H9 (cell line): ENCODE measurements at regions not wholly inside any gene's neighbourhood (a gene's known extent, or its start where the extent isn't known, plus 50 kb on each side); places are given as distances from the start of the nearest gene placed in this dataset.

Source experiments
- DNase-seq: peaks from one replicate; pipeline ENCODE4 v3.0.0-alpha.2; 2017
- H2AFZ ChIP-seq: one replicate; pipeline ENCODE4 v1.6.1; 2013; ENCODE audit warnings: mild to moderate bottlenecking, low read length, control low read depth, moderate library complexity
- H2AK5ac ChIP-seq: 2 replicates; pipeline ENCODE4 v1.6.1; 2013; ENCODE audit warnings: low read length, control low read depth, mixed read lengths; ENCODE audit not compliant: insufficient read length
- H2BK120ac ChIP-seq: one replicate; pipeline ENCODE4 v1.6.1; 2013; ENCODE audit warnings: low read depth, mild to moderate bottlenecking, low read length, control low read depth, inconsistent platforms; ENCODE audit not compliant: poor library complexity, severe bottlenecking
- H2BK12ac ChIP-seq: 2 replicates; pipeline ENCODE4 v1.6.1; 2013; ENCODE audit warnings: low read length, control low read depth, mixed read lengths, low read depth; ENCODE audit not compliant: insufficient read length
- H2BK15ac ChIP-seq: 2 replicates; pipeline ENCODE4 v1.6.1; 2013; ENCODE audit warnings: low read depth, low read length, control low read depth
- H2BK20ac ChIP-seq: one replicate; pipeline ENCODE4 v1.6.1; 2013; ENCODE audit warnings: low read depth, mild to moderate bottlenecking, low read length, control low read depth, inconsistent platforms; ENCODE audit not compliant: poor library complexity, severe bottlenecking
- H2BK5ac ChIP-seq: 2 replicates; pipeline ENCODE4 v1.6.1; 2013; ENCODE audit warnings: low read length, control low read depth, mixed read lengths; ENCODE audit not compliant: insufficient read length
- H3K14ac ChIP-seq: 2 replicates; pipeline ENCODE4 v1.6.1; 2013; ENCODE audit warnings: low read length, control low read depth; ENCODE audit not compliant: insufficient read depth
- H3K18ac ChIP-seq: 2 replicates; pipeline ENCODE4 v1.6.1; 2013; ENCODE audit warnings: low read depth, mild to moderate bottlenecking, mixed read lengths, low read length, control low read depth; ENCODE audit not compliant: insufficient read length
- H3K23ac ChIP-seq: 2 replicates; pipeline ENCODE4 v1.6.1; 2013; ENCODE audit warnings: low read length, control low read depth, mixed read lengths, low read depth; ENCODE audit not compliant: insufficient read length
- H3K23me2 ChIP-seq: 2 replicates; pipeline ENCODE4 v1.6.1; 2013; ENCODE audit warnings: low read depth, mild to moderate bottlenecking, mixed read lengths, low read length, control low read depth; ENCODE audit not compliant: insufficient read length, poor library complexity, severe bottlenecking
- H3K27ac ChIP-seq: 2 replicates; pipeline ENCODE4 v1.5.1; 2013; ENCODE audit warnings: low read length, control low read depth, mixed read lengths, low read depth; ENCODE audit not compliant: insufficient read length
- H3K27me3 ChIP-seq: 2 replicates; pipeline ENCODE4 v1.6.1; 2013; ENCODE audit warnings: low read length, control low read depth, inconsistent platforms; ENCODE audit not compliant: insufficient read depth
- H3K4ac ChIP-seq: 2 replicates; pipeline ENCODE4 v1.6.1; 2013; ENCODE audit warnings: low read depth, mild to moderate bottlenecking, control low read depth, inconsistent platforms, low read length, moderate library complexity
- H3K4me1 ChIP-seq: 2 replicates; pipeline ENCODE4 v1.6.1; 2013; ENCODE audit warnings: low read length, control low read depth, inconsistent platforms; ENCODE audit not compliant: insufficient read depth
- H3K4me2 ChIP-seq: 2 replicates; pipeline ENCODE4 v1.6.1; 2013; ENCODE audit warnings: low read length, control low read depth, mixed read lengths; ENCODE audit not compliant: insufficient read length, insufficient read depth
- H3K56ac ChIP-seq: 2 replicates; pipeline ENCODE4 v1.6.1; 2013; ENCODE audit warnings: low read depth, mild to moderate bottlenecking, mixed read lengths, low read length, control low read depth; ENCODE audit not compliant: insufficient read length
- H3K79me1 ChIP-seq: 2 replicates; pipeline ENCODE4 v1.6.1; 2013; ENCODE audit warnings: low read depth, mild to moderate bottlenecking, moderate library complexity, low read length, control low read depth, inconsistent platforms; ENCODE audit not compliant: insufficient read depth, poor library complexity, severe bottlenecking
- H3K79me2 ChIP-seq: 2 replicates; pipeline ENCODE4 v1.6.1; 2013; ENCODE audit warnings: low read length, control low read depth, inconsistent platforms; ENCODE audit not compliant: insufficient read depth
- H3K9ac ChIP-seq: 2 replicates; pipeline ENCODE4 v1.6.1; 2013; ENCODE audit warnings: low read length, control low read depth, mixed read lengths; ENCODE audit not compliant: insufficient read length; ENCODE audit errors: extremely low read depth
- H3K9me3 ChIP-seq: one replicate; pipeline ENCODE4 v1.6.1; 2013; ENCODE audit warnings: low read depth, low read length, inconsistent platforms; ENCODE audit not compliant: control insufficient read depth
- H3T11ph ChIP-seq: one replicate; pipeline ENCODE4 v1.6.1; 2013; ENCODE audit warnings: mild to moderate bottlenecking, low read length, control low read depth, inconsistent platforms
- H4K20me1 ChIP-seq: one replicate; pipeline ENCODE4 v1.6.1; 2013; ENCODE audit not compliant: control insufficient read depth, insufficient read length, insufficient read depth
- H4K5ac ChIP-seq: 2 replicates; pipeline ENCODE4 v1.6.1; 2013; ENCODE audit warnings: low read depth, mild to moderate bottlenecking, mixed read lengths, low read length, control low read depth; ENCODE audit not compliant: insufficient read length
- H4K8ac ChIP-seq: replicated peaks from 2 replicates; pipeline ENCODE4 v1.6.1; 2013; ENCODE audit warnings: low read length, control low read depth, mixed read lengths, low read depth; ENCODE audit not compliant: insufficient read length
- H4K91ac ChIP-seq: 2 replicates; pipeline ENCODE4 v1.6.1; 2013; ENCODE audit warnings: low read depth, mild to moderate bottlenecking, moderate library complexity, mixed read lengths, low read length, control low read depth; ENCODE audit not compliant: insufficient read length
- H3K27ac Mint-ChIP-seq, 3 experiments: 2 replicates in 2 of 3; 3 replicates in 1 of 3; pipeline ENCODE4 v1.8.0; 2020 to 2021; ENCODE audit warnings: mixed read lengths in 3 of 3, mild to moderate bottlenecking in 1 of 3, moderate library complexity in 1 of 3
- H3K27me3 Mint-ChIP-seq: 2 replicates; pipeline ENCODE4 v1.8.0; 2021; ENCODE audit warnings: low read depth, mild to moderate bottlenecking, moderate library complexity, mixed read lengths
- H3K36me3 Mint-ChIP-seq, 3 experiments: 2 replicates in 2 of 3; 3 replicates in 1 of 3; pipeline ENCODE4 v1.8.0; 2020 to 2021; ENCODE audit warnings: low read depth in 3 of 3, mixed read lengths in 3 of 3; ENCODE audit not compliant: insufficient read depth in 1 of 3
- H3K4me1 Mint-ChIP-seq, 2 experiments: 2 replicates each; pipeline ENCODE4 v1.8.0; 2020; ENCODE audit warnings: mixed read lengths in 2 of 2
- H3K4me3 Mint-ChIP-seq, 2 experiments: 2 replicates in 1 of 2; 3 replicates in 1 of 2; pipeline ENCODE4 v1.8.0; 2020 to 2021; ENCODE audit warnings: mild to moderate bottlenecking in 2 of 2, mixed read lengths in 2 of 2, moderate library complexity in 1 of 2
- H3K9me3 Mint-ChIP-seq, 2 experiments: 2 replicates in 1 of 2; 3 replicates in 1 of 2; pipeline ENCODE4 v1.8.0; 2020; ENCODE audit warnings: mild to moderate bottlenecking in 2 of 2, mixed read lengths in 2 of 2, moderate library complexity in 1 of 2
- WGBS: extraction: QIAGEN DNeasy Blood & Tissue Kit; methylation state at CpG from one replicate; pipeline ENCODE4 v1.1.7; 2013; ENCODE audit warnings: missing lambda C conversion rate, low lambda C conversion rate, mixed read lengths; ENCODE audit not compliant: insufficient read length; ENCODE audit errors: extremely low coverage; 5-methylcytosine and 5-hydroxymethylcytosine counted together
- TF ChIP-seq, protein P1 (sequence below): fragments of 200-600 bp; sonication (generic); conservative IDR thresholded peaks from 3 replicates; pipeline ENCODE4 v1.8.0; 2021; ENCODE audit warnings: antibody characterized with exemption, mild to moderate bottlenecking

DNA sequence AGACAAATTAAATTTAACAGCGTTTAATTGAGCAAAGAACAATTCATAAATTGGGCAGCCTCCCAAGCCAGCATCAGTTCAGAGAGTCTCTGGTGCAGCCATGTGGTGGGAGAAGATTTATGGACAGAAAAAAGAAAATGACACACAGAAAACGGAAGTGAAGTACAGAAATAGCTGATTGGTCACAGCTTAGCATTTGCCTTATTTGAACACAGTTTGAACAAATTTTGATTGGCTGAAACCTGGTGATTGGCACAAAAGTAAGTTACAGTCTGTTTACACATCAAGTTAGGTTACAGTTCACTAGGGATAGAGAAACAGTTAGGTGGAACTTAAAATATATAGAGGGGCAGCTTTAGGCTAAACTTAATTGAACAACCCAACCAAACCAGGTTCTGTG, 720.1 kb downstream of the TYW1 start:
- Histone ChIP-seq H3T11ph (no peak overlapping the region), H3K4ac (no peak overlapping the region), H3K9ac (no peak overlapping the region), H2BK12ac (no peak overlapping the region), H3K18ac (no peak overlapping the region), H4K20me1 (no peaks in the 10 kb centered on the region), H2BK20ac (no peak overlapping the region), H2BK15ac (no peak overlapping the region), H2AK5ac (no peak overlapping the region), H3K23me2 (no peaks in the 10 kb centered on the region), H2BK5ac (no peak overlapping the region), H3K4me1 (no peaks in the 10 kb centered on the region), H3K14ac (no peak overlapping the region), H2AFZ (no peak overlapping the region), H3K27ac (no peak overlapping the region), H3K79me1 (no peaks in the 10 kb centered on the region), H3K9me3 (no peaks in the 10 kb centered on the region), H4K91ac (no peak overlapping the region), H3K56ac (no peak overlapping the region), H2BK120ac (no peak overlapping the region), H3K27me3 (no peaks in the 10 kb centered on the region), H3K4me2 (no peak overlapping the region), H3K23ac (no peak overlapping the region), H3K79me2 (no peaks in the 10 kb centered on the region), H4K8ac (no peak overlapping the region), H4K5ac (no peak overlapping the region)
- Mint-ChIP-seq H3K36me3 (no peaks in the 10 kb centered on the region), H3K27me3 (peaks cover 2% of the 10 kb centered on the region; the same call in 1 of the 2 replicates), H3K4me1 (peaks cover 5 to 32% of the 10 kb centered on the region in 2 experiments), H3K4me3 (no peak overlapping the region), H3K27ac (no peak overlapping the region), H3K9me3 (0 out of 5 replicates have a peak, but pooled peaks cover 0 to under 1% of the 10 kb centered on the region in 2 experiments)
- WGBS: no CpG with 5 or more reads among the region's 2 CpGs
- TF ChIP-seq, protein P1, sequence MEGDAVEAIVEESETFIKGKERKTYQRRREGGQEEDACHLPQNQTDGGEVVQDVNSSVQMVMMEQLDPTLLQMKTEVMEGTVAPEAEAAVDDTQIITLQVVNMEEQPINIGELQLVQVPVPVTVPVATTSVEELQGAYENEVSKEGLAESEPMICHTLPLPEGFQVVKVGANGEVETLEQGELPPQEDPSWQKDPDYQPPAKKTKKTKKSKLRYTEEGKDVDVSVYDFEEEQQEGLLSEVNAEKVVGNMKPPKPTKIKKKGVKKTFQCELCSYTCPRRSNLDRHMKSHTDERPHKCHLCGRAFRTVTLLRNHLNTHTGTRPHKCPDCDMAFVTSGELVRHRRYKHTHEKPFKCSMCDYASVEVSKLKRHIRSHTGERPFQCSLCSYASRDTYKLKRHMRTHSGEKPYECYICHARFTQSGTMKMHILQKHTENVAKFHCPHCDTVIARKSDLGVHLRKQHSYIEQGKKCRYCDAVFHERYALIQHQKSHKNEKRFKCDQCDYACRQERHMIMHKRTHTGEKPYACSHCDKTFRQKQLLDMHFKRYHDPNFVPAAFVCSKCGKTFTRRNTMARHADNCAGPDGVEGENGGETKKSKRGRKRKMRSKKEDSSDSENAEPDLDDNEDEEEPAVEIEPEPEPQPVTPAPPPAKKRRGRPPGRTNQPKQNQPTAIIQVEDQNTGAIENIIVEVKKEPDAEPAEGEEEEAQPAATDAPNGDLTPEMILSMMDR: no peak
- no peak for DNase-seq
